Retinal pigment epithelial cell (primary cell): ENCODE measurements at regions not wholly inside any gene's neighbourhood (a gene's known extent, or its start where the extent isn't known, plus 50 kb on each side); places are given as distances from the start of the nearest gene placed in this dataset.
A peak's percentile ranks its signal among the peaks of the same experiment; 100 is the strongest.

ENCODE experiments used
- DNase-seq: peaks from one replicate; pipeline ENCODE4 v3.0.0-alpha.2; 2010; ENCODE audit warnings: low read depth
- H3K4me3 ChIP-seq: 2 replicates; pipeline ENCODE4 v1.5.1; 2011; ENCODE audit warnings: mild to moderate bottlenecking, low read length, control low read depth, moderate library complexity
- CTCF ChIP-seq: conservative IDR thresholded peaks from 2 replicates; pipeline ENCODE4 v1.5.1; 2011; ENCODE audit warnings: low read depth, low read length, control low read depth, inconsistent platforms

GRCh38 chr11:89119426-89119825 is 53.6 kb upstream of the GRM5 start:
- no peak overlapping the region for H3K4me3 ChIP-seq
- peak; percentile 89 for DNase-seq
- no peak for TF ChIP-seq CTCF

- H3K4me3 ChIP-seq = no peak overlapping the region
- no peak for TF ChIP-seq CTCF
- DNase-seq = no peak
Measured at GRCh38 chr11:89125298-89125697, 52.4 kb upstream of the TYR start.
